ENCODE measurements at regions not wholly inside any gene's neighbourhood (a gene's known extent, or its start where the extent isn't known, plus 50 kb on each side); places are given as distances from the start of the nearest gene placed in this dataset.

DNA sequence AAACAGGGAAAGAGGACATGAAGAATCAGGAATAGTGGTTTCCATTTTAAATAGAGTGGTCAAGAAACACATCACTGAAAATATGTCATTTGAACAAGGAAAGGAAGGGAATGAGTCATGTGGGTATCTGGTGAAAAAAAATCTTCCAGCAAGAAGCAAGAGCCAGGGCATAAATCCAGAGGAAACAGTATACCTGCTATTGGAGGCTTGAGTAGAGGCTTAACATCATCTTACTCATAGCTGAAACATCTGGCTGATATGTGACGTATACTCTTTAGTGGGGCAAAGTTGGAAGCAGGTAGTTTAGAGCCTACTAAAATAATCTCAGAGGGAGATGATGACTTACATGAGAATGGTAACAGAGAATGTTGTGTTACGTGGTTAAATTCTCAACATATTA lies 517.2 kb downstream of the CAAP1 start:
- WGBS, 2 donors = 81 to 86% methylated on average over 2 of the region's 2 CpGs
- H3K27me3 ChIP-seq = no peaks in the 10 kb centered on the region
- no peak overlapping the region for H3K27ac ChIP-seq
- DNase-seq (ENCODE audit: low spot score in 2 of 2) = no peak
- H3K36me3 ChIP-seq = no peaks in the 10 kb centered on the region
- peaks cover 0 to 6% (median 0%) of the 10 kb centered on the region in 4 donors for H3K9me3 ChIP-seq
- no peaks in the 10 kb centered on the region for H3K4me1 ChIP-seq
- TF ChIP-seq POLR2A (IDR thresholded peaks at IDR 0.05) (no peak), EP300 (IDR thresholded peaks at IDR 0.05) (no peak)
- TF ChIP-seq, protein P1, sequence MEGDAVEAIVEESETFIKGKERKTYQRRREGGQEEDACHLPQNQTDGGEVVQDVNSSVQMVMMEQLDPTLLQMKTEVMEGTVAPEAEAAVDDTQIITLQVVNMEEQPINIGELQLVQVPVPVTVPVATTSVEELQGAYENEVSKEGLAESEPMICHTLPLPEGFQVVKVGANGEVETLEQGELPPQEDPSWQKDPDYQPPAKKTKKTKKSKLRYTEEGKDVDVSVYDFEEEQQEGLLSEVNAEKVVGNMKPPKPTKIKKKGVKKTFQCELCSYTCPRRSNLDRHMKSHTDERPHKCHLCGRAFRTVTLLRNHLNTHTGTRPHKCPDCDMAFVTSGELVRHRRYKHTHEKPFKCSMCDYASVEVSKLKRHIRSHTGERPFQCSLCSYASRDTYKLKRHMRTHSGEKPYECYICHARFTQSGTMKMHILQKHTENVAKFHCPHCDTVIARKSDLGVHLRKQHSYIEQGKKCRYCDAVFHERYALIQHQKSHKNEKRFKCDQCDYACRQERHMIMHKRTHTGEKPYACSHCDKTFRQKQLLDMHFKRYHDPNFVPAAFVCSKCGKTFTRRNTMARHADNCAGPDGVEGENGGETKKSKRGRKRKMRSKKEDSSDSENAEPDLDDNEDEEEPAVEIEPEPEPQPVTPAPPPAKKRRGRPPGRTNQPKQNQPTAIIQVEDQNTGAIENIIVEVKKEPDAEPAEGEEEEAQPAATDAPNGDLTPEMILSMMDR (IDR thresholded peaks at IDR 0.05) = no peak
- H3K4me3 ChIP-seq = no peak overlapping the region

DNA sequence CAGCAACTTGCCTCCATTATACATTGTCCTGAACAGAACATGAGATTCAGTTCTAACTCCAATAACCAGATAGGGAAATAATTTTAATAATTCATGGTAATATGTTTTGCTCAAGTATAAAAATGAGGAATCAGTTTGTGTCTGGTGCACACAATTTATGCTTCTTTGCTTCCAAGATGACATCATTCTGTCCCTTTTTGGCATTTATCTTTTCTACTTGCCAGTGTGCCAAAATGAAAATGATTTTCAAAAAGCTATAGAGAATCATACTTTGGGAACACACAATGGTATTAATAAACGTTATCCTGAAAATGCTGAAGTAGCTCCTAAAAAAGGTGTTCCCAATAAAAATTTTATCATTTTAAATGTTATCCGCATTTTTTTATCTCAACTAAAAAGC lies 519.0 kb downstream of the CAAP1 start:
- no peaks in the 10 kb centered on the region for H3K36me3 ChIP-seq
- H3K27ac ChIP-seq = no peak overlapping the region
- peaks cover 0 to 6% (median 0%) of the 10 kb centered on the region in 4 donors for H3K9me3 ChIP-seq
- WGBS, 2 donors = 78 to 94% methylated on average over 2 of the region's 2 CpGs
- DNase-seq (ENCODE audit: low spot score in 2 of 2) = no peak
- no peak overlapping the region for H3K4me3 ChIP-seq
- no peaks in the 10 kb centered on the region for H3K4me1 ChIP-seq
- no peak for TF ChIP-seq POLR2A (IDR thresholded peaks at IDR 0.05)
- TF ChIP-seq, protein P1 (IDR thresholded peaks at IDR 0.05) = no peak
- H3K27me3 ChIP-seq = no peaks in the 10 kb centered on the region

GRCh38 chr9:26371236-26371635 lies 521.4 kb downstream of the CAAP1 start:
- 86 to 89% methylated on average over 1 of the region's 1 CpG for WGBS, 2 donors
- no peak for DNase-seq (ENCODE audit: low spot score in 2 of 2)

GRCh38 chr9:26369093-26369492 lies 523.5 kb downstream of the CAAP1 start:
- no peaks in the 10 kb centered on the region for H3K27me3 ChIP-seq
- H3K4me3 ChIP-seq = no peak overlapping the region
- no peak overlapping the region for H3K27ac ChIP-seq
- 88 to 92% methylated on average over 3 of the region's 3 CpGs for WGBS, 2 donors
- no peak for DNase-seq (ENCODE audit: low spot score in 2 of 2)
- TF ChIP-seq POLR2A (IDR thresholded peaks at IDR 0.05) (no peak), EP300 (IDR thresholded peaks at IDR 0.05) (no peak)
- TF ChIP-seq, protein P1 (IDR thresholded peaks at IDR 0.05) = no peak
- no peaks in the 10 kb centered on the region for H3K36me3 ChIP-seq
- no peaks in the 10 kb centered on the region for H3K9me3 ChIP-seq
- H3K4me1 ChIP-seq = no peaks in the 10 kb centered on the region

More at GRCh38 chr9:26371236-26371635, 521.4 kb downstream of the CAAP1 start:
- Histone ChIP-seq H3K4me3 (no peak overlapping the region), H3K27ac (no peak overlapping the region), H3K4me1 (no peaks in the 10 kb centered on the region), H3K36me3 (no peaks in the 10 kb centered on the region), H3K9me3 (no peaks in the 10 kb centered on the region), H3K27me3 (no peaks in the 10 kb centered on the region)
- TF ChIP-seq, protein P1 (IDR thresholded peaks at IDR 0.05) = no peak
- TF ChIP-seq POLR2A (IDR thresholded peaks at IDR 0.05) = no peak
- TF ChIP-seq EP300 (IDR thresholded peaks at IDR 0.05) = no peak

- 82 to 84% methylated on average over 3 of the region's 3 CpGs for WGBS, 2 donors
- no peak overlapping the region for H3K4me3 ChIP-seq
- no peak for DNase-seq (ENCODE audit: low spot score in 2 of 2)
- no peaks in the 10 kb centered on the region for H3K36me3 ChIP-seq
- no peak for TF ChIP-seq POLR2A (IDR thresholded peaks at IDR 0.05)
- no peak for TF ChIP-seq EP300 (IDR thresholded peaks at IDR 0.05)
- TF ChIP-seq, protein P1 (IDR thresholded peaks at IDR 0.05) = no peak
- H3K4me1 ChIP-seq = no peaks in the 10 kb centered on the region
- no peaks in the 10 kb centered on the region for H3K9me3 ChIP-seq
- no peaks in the 10 kb centered on the region for H3K27me3 ChIP-seq
- no peak overlapping the region for H3K27ac ChIP-seq
These were observed 524.4 kb downstream of the CAAP1 start for GRCh38 chr9:26368241-26368640.
